GM10248 (cell line): ENCODE measurements at regions not wholly inside any gene's neighbourhood (a gene's known extent, or its start where the extent isn't known, plus 50 kb on each side); places are given as distances from the start of the nearest gene placed in this dataset.

ENCODE experiments used
- CTCF ChIA-PET: fragments of 300-600 bp; sonication (Branson Sonifier 250); formaldehyde crosslinking; extraction: SDS; loops from one replicate; lab custom pipeline; 2021; ENCODE audit warnings: antibody characterized with exemption; lab: Yijun Ruan, JAX
- POLR2A ChIA-PET: fragments of 350-650 bp; sonication (Branson Sonifier 250); formaldehyde crosslinking; extraction: SDS; loops from one replicate; lab custom pipeline; 2020; ENCODE audit warnings: antibody characterized with exemption; lab: Yijun Ruan, JAX
- DNase-seq: peaks from one replicate; pipeline ENCODE4 v3.0.0; 2012; ENCODE audit errors: extremely low spot score
- TF ChIP-seq, protein P1 (sequence below): IDR thresholded peaks from 2 replicates; pipeline ENCODE4 v1.5.1; 2012; ENCODE audit warnings: mild to moderate bottlenecking, low read depth; ENCODE audit errors: extremely low read depth, missing control alignments, control extremely low read depth

DNA sequence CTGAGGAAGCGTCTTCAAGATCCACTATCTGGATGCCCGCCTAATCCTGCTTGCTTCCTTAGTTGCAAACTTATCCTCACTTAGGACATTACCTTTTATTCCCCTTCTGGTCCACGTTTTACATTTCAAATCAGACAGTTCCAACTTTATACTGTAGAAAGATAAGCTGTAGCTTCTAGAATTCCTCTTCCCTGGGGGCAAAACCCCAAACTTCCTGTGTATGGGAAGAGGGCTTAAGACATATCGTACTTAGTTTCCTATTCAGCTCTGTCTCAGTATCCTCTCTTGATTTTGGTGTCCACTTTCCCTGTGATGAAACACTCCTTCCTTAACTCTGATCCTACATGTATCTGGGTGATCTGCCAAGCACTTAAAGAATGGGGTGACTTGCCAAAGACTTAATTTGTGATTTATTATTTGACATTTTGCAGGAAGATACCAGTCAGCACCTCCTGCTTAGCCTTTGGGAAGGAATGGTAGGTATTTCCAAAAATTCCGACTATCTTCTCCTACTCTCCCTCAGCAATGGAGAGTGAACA lies 245.2 kb downstream of the CDCA7 start:
- POLR2A ChIA-PET: no interaction called here
- TF ChIP-seq, protein P1, sequence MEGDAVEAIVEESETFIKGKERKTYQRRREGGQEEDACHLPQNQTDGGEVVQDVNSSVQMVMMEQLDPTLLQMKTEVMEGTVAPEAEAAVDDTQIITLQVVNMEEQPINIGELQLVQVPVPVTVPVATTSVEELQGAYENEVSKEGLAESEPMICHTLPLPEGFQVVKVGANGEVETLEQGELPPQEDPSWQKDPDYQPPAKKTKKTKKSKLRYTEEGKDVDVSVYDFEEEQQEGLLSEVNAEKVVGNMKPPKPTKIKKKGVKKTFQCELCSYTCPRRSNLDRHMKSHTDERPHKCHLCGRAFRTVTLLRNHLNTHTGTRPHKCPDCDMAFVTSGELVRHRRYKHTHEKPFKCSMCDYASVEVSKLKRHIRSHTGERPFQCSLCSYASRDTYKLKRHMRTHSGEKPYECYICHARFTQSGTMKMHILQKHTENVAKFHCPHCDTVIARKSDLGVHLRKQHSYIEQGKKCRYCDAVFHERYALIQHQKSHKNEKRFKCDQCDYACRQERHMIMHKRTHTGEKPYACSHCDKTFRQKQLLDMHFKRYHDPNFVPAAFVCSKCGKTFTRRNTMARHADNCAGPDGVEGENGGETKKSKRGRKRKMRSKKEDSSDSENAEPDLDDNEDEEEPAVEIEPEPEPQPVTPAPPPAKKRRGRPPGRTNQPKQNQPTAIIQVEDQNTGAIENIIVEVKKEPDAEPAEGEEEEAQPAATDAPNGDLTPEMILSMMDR: no peak

DNA sequence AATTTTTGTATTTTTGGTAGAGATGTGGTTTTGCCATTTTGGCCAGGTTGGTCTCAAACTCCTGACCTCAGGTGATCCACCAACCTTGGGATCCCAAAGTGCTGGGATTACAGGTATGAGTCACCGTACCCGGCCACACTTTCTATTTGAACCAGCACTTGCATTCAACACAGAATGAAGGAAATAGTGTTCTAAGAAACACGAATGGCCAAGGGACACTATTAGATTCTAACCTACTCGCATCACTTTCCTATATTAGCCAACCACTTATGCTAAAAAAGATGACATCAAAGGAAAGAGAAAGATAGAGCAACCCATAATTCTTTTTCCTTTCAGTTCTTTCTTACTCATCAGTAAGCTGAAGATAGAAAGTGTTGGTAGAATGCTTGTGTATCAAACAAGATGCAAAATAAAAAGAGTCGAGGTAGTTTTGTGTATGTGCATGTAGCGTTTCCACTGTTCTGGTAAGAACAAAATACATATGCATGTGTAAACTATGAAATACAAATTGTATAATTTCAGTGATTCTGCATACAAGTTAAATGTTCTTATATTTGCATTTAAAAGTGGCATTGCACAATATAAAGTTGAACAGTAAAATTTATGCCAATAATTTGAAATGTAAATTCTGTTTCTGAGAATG lies 247.6 kb downstream of the CDCA7 start:
- DNase-seq: no peak
- ChIA-PET POLR2A (no interaction called here), CTCF (no interaction called here)
- TF ChIP-seq, protein P1: no peak

More for the DNA sequence above, 245.2 kb downstream of the CDCA7 start:
- DNase-seq: no peak
- CTCF ChIA-PET: interaction anchor here (1.2 kb wide), 1 partner anchor 12 kb away, joined by 3 read pairs; no protein-coding TSS in a partner anchor

DNA sequence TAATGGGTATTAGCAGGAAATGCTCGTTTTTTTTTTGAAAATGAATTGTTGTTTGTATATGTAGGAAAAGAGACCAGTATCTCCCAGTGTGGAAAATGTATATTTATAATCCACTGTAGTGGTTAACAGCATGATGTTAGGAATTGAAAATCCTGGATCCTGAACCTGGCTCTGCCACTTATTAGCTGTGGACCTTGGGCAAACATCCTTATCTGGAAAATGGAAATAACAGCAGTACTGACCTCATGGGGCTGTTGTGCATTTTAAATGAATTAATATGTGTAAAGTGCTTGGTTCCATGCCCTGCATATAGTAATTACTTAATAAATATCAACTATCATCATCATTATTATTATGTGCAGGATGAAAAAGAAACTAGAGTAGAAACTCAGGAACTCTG lies 251.3 kb downstream of the CDCA7 start:
- CTCF ChIA-PET: interaction anchor here (1.8 kb wide), 1 partner anchor 9 kb away, joined by 6 read pairs; no protein-coding TSS in a partner anchor
- no peak for DNase-seq
- POLR2A ChIA-PET: no interaction called here
- TF ChIP-seq, protein P1: no peak

DNA sequence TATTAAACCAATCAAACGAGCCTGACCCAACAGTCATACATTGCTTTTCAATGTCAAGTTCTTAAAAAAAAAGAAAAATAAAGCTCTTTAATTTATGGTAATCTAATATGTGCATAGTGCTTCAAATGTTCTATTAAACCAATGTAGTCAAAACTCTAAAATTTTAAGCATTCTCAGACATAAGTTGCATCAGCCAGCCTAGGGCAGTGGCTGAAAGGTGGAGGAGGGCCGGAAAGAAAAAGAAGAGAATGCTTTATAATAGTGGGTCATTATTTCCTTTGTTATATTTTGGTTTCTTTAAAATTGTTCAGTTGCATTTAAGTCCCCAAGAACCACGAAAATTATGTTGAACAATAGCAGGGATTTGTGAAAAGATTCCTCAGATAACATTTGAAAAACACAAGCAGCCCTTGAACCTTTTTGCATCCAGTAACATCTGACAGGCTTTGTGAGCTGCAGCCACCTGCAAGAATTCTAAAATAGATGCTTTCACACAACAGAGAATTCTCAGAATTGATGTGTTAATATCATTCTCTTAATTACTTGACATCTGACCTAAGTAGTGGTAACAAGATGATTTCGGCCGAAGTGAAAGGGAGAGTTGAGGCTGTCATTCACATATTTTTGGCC lies 252.1 kb downstream of the CDCA7 start:
- ChIA-PET POLR2A (no interaction called here), CTCF (interaction anchor here (1.8 kb wide), 1 partner anchor 9 kb away, joined by 6 read pairs; no protein-coding TSS in a partner anchor)
- no peak for DNase-seq
- TF ChIP-seq, protein P1: no peak

- no peak for DNase-seq
- TF ChIP-seq, protein P1: no peak
- CTCF ChIA-PET: interaction anchor here (1.8 kb wide), 1 partner anchor 8 kb away, joined by 6 read pairs; no protein-coding TSS in a partner anchor
- POLR2A ChIA-PET: no interaction called here
These were observed 253.1 kb downstream of the CDCA7 start for GRCh38 chr2:173607606-173608311.

DNA sequence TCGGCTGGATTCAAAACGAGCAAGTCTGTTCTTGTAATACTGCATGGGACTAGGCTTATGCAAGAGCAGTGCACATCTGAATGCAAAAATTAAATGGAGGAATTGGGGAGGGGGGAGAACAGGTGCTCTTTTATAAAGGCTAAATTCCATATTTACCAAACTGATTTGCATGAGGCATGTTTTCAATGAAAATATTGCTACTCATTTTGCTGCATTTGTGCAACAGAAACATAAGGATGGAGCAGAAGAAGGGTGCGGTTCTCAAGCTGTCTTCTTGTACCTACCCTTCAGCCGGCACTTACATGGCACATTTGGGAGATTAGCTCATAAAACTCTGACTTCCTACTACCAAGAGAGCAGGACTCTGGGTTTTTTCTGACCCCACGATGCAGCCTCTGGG lies 256.4 kb downstream of the CDCA7 start:
- DNase-seq: no peak
- CTCF ChIA-PET: no interaction called here
- TF ChIP-seq, protein P1: no peak
- POLR2A ChIA-PET: no interaction called here
